MM.1S (cell line): ENCODE measurements at regions not wholly inside any gene's neighbourhood (a gene's known extent, or its start where the extent isn't known, plus 50 kb on each side); places are given as distances from the start of the nearest gene placed in this dataset.

Experiments used
- DNase-seq: peaks from one replicate; pipeline ENCODE4 v3.0.0-alpha.2; 2015
- H2AFZ ChIP-seq: fragments of 300-600 bp; sonication (generic); 2 replicates; pipeline ENCODE4 v1.6.0; 2016; ENCODE audit warnings: antibody characterized with exemption, low read length
- H3F3A ChIP-seq: fragments of 300-600 bp; sonication (generic); 2 replicates; pipeline ENCODE4 v1.6.1; 2016; ENCODE audit warnings: mild to moderate bottlenecking, antibody characterized with exemption, low read length, moderate library complexity, mixed read lengths; ENCODE audit not compliant: insufficient read depth
- H3K27ac ChIP-seq: fragments of 300-600 bp; sonication (generic); 2 replicates; pipeline ENCODE4 v1.5.1; 2016; ENCODE audit warnings: mild to moderate bottlenecking, low read length
- H3K27me3 ChIP-seq: fragments of 300-600 bp; sonication (generic); replicated peaks from 2 replicates; pipeline ENCODE4 v1.6.0; 2016; ENCODE audit warnings: low read length; ENCODE audit not compliant: insufficient read depth
- H3K36me3 ChIP-seq: fragments of 300-600 bp; sonication (generic); replicated peaks from 2 replicates; pipeline ENCODE4 v1.6.1; 2016; ENCODE audit warnings: mild to moderate bottlenecking, low read length, mixed read lengths; ENCODE audit not compliant: insufficient read depth
- H3K4me1 ChIP-seq: fragments of 300-600 bp; sonication (generic); 2 replicates; pipeline ENCODE4 v1.6.1; 2016; ENCODE audit warnings: low read length, mixed read lengths
- H3K4me2 ChIP-seq: fragments of 300-600 bp; sonication (generic); 2 replicates; pipeline ENCODE4 v1.6.0; 2016; ENCODE audit warnings: low read depth, low read length
- H3K4me3 ChIP-seq: fragments of 300-600 bp; sonication (generic); 2 replicates; pipeline ENCODE4 v1.5.1; 2016; ENCODE audit warnings: low read length, mixed read lengths
- H3K79me2 ChIP-seq: fragments of 300-600 bp; sonication (generic); 2 replicates; pipeline ENCODE4 v1.6.1; 2016; ENCODE audit warnings: mixed run types, low read length, mixed read lengths
- H3K9ac ChIP-seq: fragments of 300-600 bp; sonication (generic); 2 replicates; pipeline ENCODE4 v1.6.1; 2016; ENCODE audit warnings: low read length, mixed read lengths
- H3K9me2 ChIP-seq: fragments of 300-600 bp; sonication (generic); replicated peaks from 2 replicates; pipeline ENCODE4 v1.6.1; 2016; ENCODE audit warnings: mild to moderate bottlenecking, low read length, mixed read lengths; ENCODE audit not compliant: insufficient read depth
- H3K9me3 ChIP-seq: fragments of 300-600 bp; sonication (generic); replicated peaks from 2 replicates; pipeline ENCODE4 v1.6.1; 2016; ENCODE audit warnings: mild to moderate bottlenecking, low read length, mixed read lengths; ENCODE audit not compliant: insufficient read depth
- H4K20me1 ChIP-seq: fragments of 300-600 bp; sonication (generic); 2 replicates; pipeline ENCODE4 v1.6.1; 2016; ENCODE audit warnings: mild to moderate bottlenecking, low read length, moderate library complexity, mixed read lengths; ENCODE audit not compliant: insufficient read depth
- CTCF ChIP-seq: fragments of 300-600 bp; sonication (generic); IDR thresholded peaks from 2 replicates; pipeline ENCODE4 v1.5.1; 2016; ENCODE audit warnings: antibody characterized with exemption, low read length, mixed read lengths
- EZH2 ChIP-seq: fragments of 300-600 bp; sonication (generic); optimal IDR thresholded peaks from 2 replicates; pipeline ENCODE3; 2017; ENCODE audit warnings: low read depth, mild to moderate bottlenecking, antibody characterized with exemption, low read length, mixed read lengths
- EZH2phosphoT487 ChIP-seq: fragments of 300-600 bp; sonication (generic); IDR thresholded peaks from 2 replicates; pipeline ENCODE4 v1.6.1; 2018; ENCODE audit warnings: antibody characterized with exemption, low read length

- Histone ChIP-seq H2AFZ (no peak overlapping the region), H3K79me2 (no peaks in the 10 kb centered on the region), H3K4me2 (no peak overlapping the region), H3K9ac (no peak overlapping the region), H3K27ac (no peak overlapping the region), H3K36me3 (no peaks in the 10 kb centered on the region), H3F3A (peaks cover 7% of the 10 kb centered on the region; the same call in 1 of the 2 replicates), H3K9me2 (no peaks in the 10 kb centered on the region), H3K4me3 (no peak overlapping the region), H4K20me1 (no peaks in the 10 kb centered on the region), H3K9me3 (no peaks in the 10 kb centered on the region), H3K4me1 (peaks cover 58% of the 10 kb centered on the region), H3K27me3 (no peaks in the 10 kb centered on the region)
- peak; percentile 32 for DNase-seq
- TF ChIP-seq EZH2, result no peak
- TF ChIP-seq CTCF, result no peak
- TF ChIP-seq EZH2phosphoT487, result no peak
Measured at GRCh38 chr4:137651128-137651527, 118.8 kb upstream of the PCDH18 start.

GRCh38 chr4:137649711-137650450 lies 117.6 kb upstream of the PCDH18 start:
- H3K9me3 ChIP-seq, result no peaks in the 10 kb centered on the region
- no peak overlapping the region for H3K4me2 ChIP-seq
- H3K79me2 ChIP-seq, result no peaks in the 10 kb centered on the region
- no peak overlapping the region for H2AFZ ChIP-seq
- DNase-seq, result no peak
- no peaks in the 10 kb centered on the region for H4K20me1 ChIP-seq
- H3K4me1 ChIP-seq, result peaks cover 47% of the 10 kb centered on the region
- H3K36me3 ChIP-seq, result no peaks in the 10 kb centered on the region
- H3F3A ChIP-seq, result peaks cover 7% of the 10 kb centered on the region; the same call in 1 of the 2 replicates
- TF ChIP-seq CTCF (no peak), EZH2phosphoT487 (no peak), EZH2 (no peak)
- H3K27me3 ChIP-seq, result no peaks in the 10 kb centered on the region
- no peak overlapping the region for H3K9ac ChIP-seq
- no peak overlapping the region for H3K27ac ChIP-seq
- H3K4me3 ChIP-seq, result no peak overlapping the region
- H3K9me2 ChIP-seq, result no peaks in the 10 kb centered on the region

- peaks cover 7% of the 10 kb centered on the region; the same call in 1 of the 2 replicates for H3F3A ChIP-seq
- H2AFZ ChIP-seq, result no peak overlapping the region
- no peaks in the 10 kb centered on the region for H3K9me3 ChIP-seq
- no peak overlapping the region for H3K27ac ChIP-seq
- TF ChIP-seq EZH2 (no peak), CTCF (no peak), EZH2phosphoT487 (no peak)
- H3K4me3 ChIP-seq, result no peak overlapping the region
- no peaks in the 10 kb centered on the region for H3K79me2 ChIP-seq
- peaks cover 40% of the 10 kb centered on the region for H3K4me1 ChIP-seq
- H4K20me1 ChIP-seq, result no peaks in the 10 kb centered on the region
- H3K36me3 ChIP-seq, result no peaks in the 10 kb centered on the region
- H3K4me2 ChIP-seq, result no peak overlapping the region
- H3K9me2 ChIP-seq, result no peaks in the 10 kb centered on the region
- H3K9ac ChIP-seq, result no peak overlapping the region
- no peaks in the 10 kb centered on the region for H3K27me3 ChIP-seq
- DNase-seq, result no peak
Measured at GRCh38 chr4:137648531-137648930, 116.2 kb upstream of the PCDH18 start.
